GM12892 (cell line): ENCODE measurements at regions not wholly inside any gene's neighbourhood (a gene's known extent, or its start where the extent isn't known, plus 50 kb on each side); places are given as distances from the start of the nearest gene placed in this dataset.

Source experiments
- DNase-seq: peaks from one replicate; pipeline ENCODE4 v3.0.0; 2011; ENCODE audit not compliant: insufficient read length
- FAIRE-seq: peaks from 2 replicates; lab custom pipeline; 2011; peaks lifted over from hg19 to GRCh38; lab: Jason Lieb, UNC
- POLR2A ChIP-seq: IDR thresholded peaks from 2 replicates; pipeline ENCODE4 v1.6.1; 2011; ENCODE audit warnings: low read depth, low read length, control low read depth
- POLR2AphosphoS5 ChIP-seq: IDR thresholded peaks from 2 replicates; pipeline ENCODE4 v1.6.1; 2011; ENCODE audit warnings: low read depth, low read length, control low read depth
- TAF1 ChIP-seq: IDR thresholded peaks from 2 replicates; pipeline ENCODE4 v1.6.1; 2011; ENCODE audit warnings: low read depth, mild to moderate bottlenecking, control low read depth, low read length, borderline replicate concordance

DNA sequence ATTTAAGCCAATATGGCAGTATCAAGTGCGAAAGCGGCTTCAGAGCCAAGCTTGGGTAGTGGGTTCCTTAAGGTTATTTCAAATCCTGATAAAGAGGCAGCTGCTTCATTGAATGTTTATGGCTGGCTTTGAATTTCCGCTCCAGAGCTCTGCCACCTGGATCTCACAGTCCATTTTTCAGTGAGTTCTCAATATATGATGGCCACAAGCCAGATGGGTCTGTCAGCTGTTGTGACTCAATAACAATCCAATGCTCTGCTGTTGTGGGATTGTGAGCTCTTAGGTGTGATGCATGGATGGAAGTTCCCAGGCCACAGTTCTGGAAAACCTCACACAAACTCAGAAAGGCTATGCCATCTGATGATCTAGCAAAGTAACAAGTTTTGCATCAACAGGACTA lies 743.8 kb upstream of the LRRN3 start:
- FAIRE-seq (no peak), DNase-seq (no peak)
- TF ChIP-seq POLR2A (no peak), TAF1 (no peak)

- TF ChIP-seq POLR2AphosphoS5 (no peak), POLR2A (no peak), TAF1 (no peak)
- FAIRE-seq = no peak
- no peak for DNase-seq
These were observed 734.5 kb upstream of the LRRN3 start for GRCh38 chr7:110356438-110356837.

- TF ChIP-seq POLR2A = no peak
- TF ChIP-seq TAF1 = no peak
- no peak for TF ChIP-seq POLR2AphosphoS5
- FAIRE-seq = no peak
- DNase-seq = no peak
These were observed 732.9 kb upstream of the LRRN3 start for GRCh38 chr7:110358028-110358427.

DNA sequence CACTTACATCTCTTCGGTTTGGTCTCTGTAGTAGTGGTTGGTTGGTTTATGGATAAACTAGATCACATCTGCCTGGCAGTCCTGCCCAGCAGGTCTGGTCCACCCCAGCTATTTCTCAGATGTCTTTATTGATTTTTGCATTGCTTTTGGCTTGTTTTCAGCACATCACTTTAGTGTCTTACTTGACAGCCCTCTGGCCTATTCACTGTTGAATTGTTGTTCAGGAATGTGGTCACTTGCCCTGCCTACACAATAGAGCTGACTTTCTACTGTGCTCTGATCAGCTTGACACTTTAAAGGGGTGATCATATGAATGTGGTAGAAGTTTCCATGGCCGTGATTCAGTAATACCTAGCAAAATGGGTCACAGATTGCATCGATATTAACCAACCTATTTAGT lies 719.2 kb upstream of the LRRN3 start:
- TF ChIP-seq TAF1 = no peak
- no peak for TF ChIP-seq POLR2AphosphoS5
- no peak for TF ChIP-seq POLR2A
- DNase-seq (no peak), FAIRE-seq (no peak)

DNA sequence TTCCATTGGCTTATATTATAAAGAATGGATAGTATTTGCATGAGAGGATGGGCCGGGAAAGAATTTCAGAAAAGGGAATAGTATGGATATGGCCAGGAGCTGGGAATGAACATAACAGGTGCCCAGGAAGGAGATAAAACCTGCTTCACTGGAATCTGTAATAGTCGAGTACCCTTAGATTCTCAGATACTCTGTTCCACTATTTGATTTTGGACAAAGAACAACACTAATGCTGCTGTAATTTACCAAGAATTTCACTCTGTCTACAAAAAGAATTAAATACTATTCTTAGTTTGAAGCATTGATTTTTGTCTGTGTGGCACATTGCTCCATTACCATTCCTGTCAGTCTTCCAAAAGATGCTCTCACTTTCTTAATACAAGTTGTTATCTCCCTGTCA lies 718.2 kb upstream of the LRRN3 start:
- DNase-seq (no peak), FAIRE-seq (no peak)
- no peak for TF ChIP-seq POLR2AphosphoS5
- TF ChIP-seq TAF1 = no peak
- no peak for TF ChIP-seq POLR2A

DNA sequence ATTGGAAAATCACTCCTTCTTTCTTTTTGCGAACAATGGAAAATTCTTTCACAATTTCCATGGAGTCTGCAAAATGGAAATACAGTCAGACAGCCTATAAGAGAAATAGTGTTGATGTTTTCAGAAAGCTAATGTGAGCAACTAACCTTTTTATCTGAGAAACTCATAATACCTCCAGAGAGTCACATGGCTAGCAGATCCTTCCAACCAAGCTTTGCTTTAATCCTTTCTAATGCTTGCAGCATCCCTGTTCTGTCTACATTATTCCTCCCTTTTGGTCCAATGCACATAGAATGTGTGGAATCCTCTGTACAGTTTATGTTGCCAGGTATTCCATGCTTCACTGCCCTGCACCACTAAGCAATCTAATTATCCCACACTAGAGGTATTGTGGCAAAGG lies 717.5 kb upstream of the LRRN3 start:
- TF ChIP-seq POLR2AphosphoS5 = no peak
- TF ChIP-seq POLR2A = no peak
- TF ChIP-seq TAF1 = no peak
- FAIRE-seq = no peak
- DNase-seq = no peak

DNA sequence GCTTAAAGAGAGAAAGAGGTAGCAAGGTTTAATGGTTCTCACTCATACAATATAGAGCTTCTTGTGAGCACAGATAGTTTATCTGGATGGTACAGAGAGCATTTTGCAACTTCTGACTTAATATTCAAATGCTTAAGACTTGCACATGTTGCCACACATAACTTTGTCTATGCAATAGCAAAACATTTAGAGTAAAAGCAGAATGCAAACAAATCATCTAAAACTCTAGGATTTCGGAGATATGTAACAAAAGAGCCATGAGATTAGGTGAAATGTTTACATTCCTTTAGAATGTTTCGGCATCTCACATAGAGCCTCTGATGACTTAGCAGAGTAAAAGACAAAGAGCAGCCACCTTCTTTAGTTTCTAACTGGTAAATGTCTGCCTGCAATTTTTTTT lies 717.1 kb upstream of the LRRN3 start:
- DNase-seq (no peak), FAIRE-seq (no peak)
- no peak for TF ChIP-seq POLR2AphosphoS5
- TF ChIP-seq TAF1 = no peak
- no peak for TF ChIP-seq POLR2A

GRCh38 chr7:110375068-110375467 lies 715.9 kb upstream of the LRRN3 start:
- TF ChIP-seq TAF1 (no peak), POLR2AphosphoS5 (no peak), POLR2A (no peak)
- no peak for FAIRE-seq
- DNase-seq = no peak

GRCh38 chr7:110382736-110383135 lies 708.2 kb upstream of the LRRN3 start:
- FAIRE-seq = no peak
- no peak for DNase-seq
- TF ChIP-seq TAF1 (no peak), POLR2AphosphoS5 (no peak), POLR2A (no peak)

- no peak for TF ChIP-seq TAF1
- TF ChIP-seq POLR2AphosphoS5 = no peak
- TF ChIP-seq POLR2A = no peak
- DNase-seq = no peak
These were observed 704.9 kb upstream of the LRRN3 start for GRCh38 chr7:110386006-110386405.

GRCh38 chr7:110386913-110387312 lies 704.0 kb upstream of the LRRN3 start:
- no peak for TF ChIP-seq POLR2A
- no peak for TF ChIP-seq TAF1
- no peak for TF ChIP-seq POLR2AphosphoS5
- FAIRE-seq (no peak), DNase-seq (no peak)

More at GRCh38 chr7:110386006-110386405, 704.9 kb upstream of the LRRN3 start:
- FAIRE-seq = no peak

DNA sequence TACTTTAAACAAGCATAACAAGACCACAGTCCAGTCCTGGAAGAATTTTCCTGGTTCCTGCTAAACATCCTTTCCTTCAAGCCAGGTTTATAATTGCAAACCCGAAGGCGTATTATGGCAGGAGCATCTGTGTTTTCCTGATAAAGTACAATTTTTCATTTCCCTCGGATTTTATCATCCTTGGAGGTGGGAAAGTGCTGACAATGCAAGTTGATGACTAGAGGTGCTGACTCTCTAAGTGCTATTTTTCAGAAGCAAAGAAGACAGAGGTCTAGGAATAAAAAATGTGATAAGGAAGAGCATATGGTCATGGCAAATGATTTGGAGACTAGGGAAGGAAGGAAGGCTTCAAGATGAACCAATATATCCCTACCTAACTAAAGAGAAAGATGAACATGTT lies 703.2 kb upstream of the LRRN3 start:
- TF ChIP-seq POLR2AphosphoS5 (no peak), POLR2A (no peak), TAF1 (no peak)
- FAIRE-seq (no peak), DNase-seq (no peak)

DNA sequence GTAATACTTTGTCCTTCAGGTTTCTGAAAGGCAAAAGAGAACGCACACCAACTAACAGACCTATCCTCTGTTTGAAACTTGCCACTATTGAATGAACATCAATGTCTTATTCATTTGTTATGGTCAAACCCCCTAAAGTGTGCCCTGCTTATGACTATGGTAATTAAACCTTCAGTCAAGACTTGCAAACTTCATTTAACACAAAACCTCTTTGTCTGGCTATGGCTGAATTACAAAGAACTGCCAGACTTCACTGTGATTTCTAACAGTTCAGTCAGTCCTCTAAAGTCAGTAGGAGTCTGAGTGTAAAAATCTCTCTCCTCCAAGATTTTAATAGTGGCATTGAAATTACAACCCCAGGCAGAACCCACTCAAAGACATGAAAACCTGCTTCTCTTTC lies 702.5 kb upstream of the LRRN3 start:
- TF ChIP-seq POLR2A = no peak
- TF ChIP-seq POLR2AphosphoS5 = no peak
- TF ChIP-seq TAF1 = no peak
- FAIRE-seq (no peak), DNase-seq (no peak)
